GM23338 (cell line): ENCODE measurements at regions not wholly inside any gene's neighbourhood (a gene's known extent, or its start where the extent isn't known, plus 50 kb on each side); places are given as distances from the start of the nearest gene placed in this dataset.

Experiments
- CTCF ChIP-seq, 2 experiments: fragments of 200-600 bp in 1 of 2; sonication (generic) in 1 of 2; conservative IDR thresholded peaks; 2 replicates each; pipeline versions ENCODE4 v1.5.1 to v1.6.1; 2016 to 2017; ENCODE audit warnings: antibody characterized with exemption in 2 of 2, low read depth in 2 of 2, mild to moderate bottlenecking in 2 of 2, moderate library complexity in 1 of 2
- EZH2 ChIP-seq: fragments of 200-600 bp; sonication (generic); IDR thresholded peaks from one replicate; pipeline ENCODE4 v1.8.0; 2017; ENCODE audit warnings: antibody characterized with exemption, mild to moderate bottlenecking, low read depth; ENCODE audit not compliant: unreplicated experiment
- POLR2AphosphoS5 ChIP-seq: IDR thresholded peaks from 2 replicates; pipeline ENCODE4 v1.6.1; 2016; ENCODE audit warnings: antibody characterized with exemption, low read depth
- STAT1 ChIP-seq: IDR thresholded peaks from one replicate; pipeline ENCODE4 v1.6.1; 2016; ENCODE audit warnings: antibody characterized with exemption; ENCODE audit not compliant: unreplicated experiment

- no peak for TF ChIP-seq EZH2
- TF ChIP-seq STAT1: no peak
- no peak for TF ChIP-seq CTCF (conservative IDR thresholded peaks at IDR 0.05; ENCODE audit: low read depth in 2 of 2)
- no peak for TF ChIP-seq POLR2AphosphoS5
Observed at GRCh38 chr15:47857014-47857775, 139.9 kb downstream of the SEMA6D start.
